Inferior parietal cortex (tissue), 1 donor: ENCODE measurements at regions not wholly inside any gene's neighbourhood (a gene's known extent, or its start where the extent isn't known, plus 50 kb on each side); places are given as distances from the start of the nearest gene placed in this dataset.
A peak's percentile ranks its signal among the peaks of the same experiment; 100 is the strongest.
"Not testable (repeated sequence)": the region's sequence is repeated elsewhere in the genome, so short reads cannot be mapped to it uniquely, and the experiment has no call there.

Experiments used
- DNase-seq: peaks from one replicate; pipeline ENCODE4 v3.0.0-alpha.2; 2016; ENCODE audit errors: extremely low spot score

DNA sequence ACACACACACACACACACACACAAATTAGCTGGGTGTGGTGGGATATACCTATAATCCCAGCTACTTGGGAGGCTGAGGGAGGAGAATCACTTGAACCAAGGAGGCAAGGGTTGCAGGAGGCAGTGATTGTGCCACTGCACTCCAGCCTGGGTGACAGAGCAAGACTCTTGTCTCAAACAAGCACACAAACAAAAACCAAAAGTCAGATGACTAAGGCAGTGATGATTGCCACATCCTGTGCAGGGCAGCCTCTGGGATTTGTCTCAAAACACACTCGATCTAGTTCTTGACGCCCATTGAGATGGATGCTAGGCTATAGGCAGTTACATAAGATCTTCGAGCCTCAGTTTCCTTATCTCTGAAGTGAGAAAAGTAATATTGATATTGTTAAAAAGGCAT, 183.1 kb upstream of the NOTCH2NLA start:
- DNase-seq = not testable (repeated sequence)

DNA sequence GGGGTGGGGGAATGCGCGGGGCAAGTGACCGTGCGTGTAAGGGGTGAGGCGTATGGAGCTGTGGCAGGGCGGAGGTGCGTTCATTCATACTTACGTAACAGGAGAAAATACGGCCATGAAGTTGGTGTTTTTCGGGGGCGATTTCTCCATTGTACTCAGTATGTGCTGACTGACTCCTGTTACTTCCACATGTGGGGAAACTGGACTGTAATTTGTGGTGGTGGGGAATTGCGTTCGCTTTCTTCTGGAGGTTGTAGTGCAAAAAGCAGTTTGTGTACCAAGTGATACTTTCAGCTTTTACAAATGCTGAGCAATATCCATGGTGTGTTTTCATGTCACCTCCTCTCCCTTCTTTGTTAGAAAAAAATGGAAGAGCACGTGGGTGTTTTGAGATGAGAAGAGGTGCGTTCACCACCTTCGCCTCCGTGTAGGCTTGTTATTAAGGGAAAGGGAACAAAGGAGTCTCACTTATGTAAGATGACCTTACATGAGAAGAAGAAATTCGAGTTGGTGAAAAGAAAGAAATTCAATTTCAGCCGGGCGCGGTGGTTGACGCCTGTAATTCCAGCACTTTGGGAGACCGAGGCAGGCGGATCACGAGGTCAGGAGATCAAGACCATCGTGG, 181.1 kb upstream of the NOTCH2NLA start:
- DNase-seq = peak; percentile 70

DNA sequence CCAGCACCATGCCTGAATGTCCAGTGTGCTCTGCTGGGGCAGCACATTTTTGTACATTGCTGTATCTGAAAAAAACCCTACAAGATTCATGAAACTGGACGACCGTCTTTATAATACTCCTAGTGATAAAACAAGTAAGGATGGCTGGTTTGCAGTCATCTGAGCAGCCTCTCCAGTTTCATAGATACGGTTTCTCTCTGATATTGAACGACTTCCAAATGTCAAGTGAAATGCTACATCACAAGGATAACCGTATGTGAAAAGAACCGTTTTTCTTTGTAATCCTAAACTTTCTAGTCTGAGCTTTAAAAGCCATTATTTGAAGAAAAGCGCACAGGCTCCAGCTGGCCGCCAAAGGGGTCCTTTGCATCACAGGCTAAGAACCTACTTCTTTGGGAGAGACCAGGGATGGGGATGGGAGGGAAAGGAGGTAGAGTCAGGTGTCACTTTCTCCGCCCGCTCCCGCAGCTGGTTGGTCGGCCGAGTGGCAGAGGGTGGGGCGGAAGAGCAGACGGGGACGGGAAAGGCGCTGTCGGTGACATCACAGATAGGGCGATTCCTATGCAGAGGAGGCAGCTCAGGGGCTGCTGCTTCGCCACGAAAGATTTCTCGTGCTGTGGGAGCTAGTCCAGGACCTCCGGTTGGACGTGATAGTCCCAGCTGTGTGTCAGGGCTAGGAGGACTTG, 180.4 kb upstream of the NOTCH2NLA start:
- peak; percentile 18 for DNase-seq

DNA sequence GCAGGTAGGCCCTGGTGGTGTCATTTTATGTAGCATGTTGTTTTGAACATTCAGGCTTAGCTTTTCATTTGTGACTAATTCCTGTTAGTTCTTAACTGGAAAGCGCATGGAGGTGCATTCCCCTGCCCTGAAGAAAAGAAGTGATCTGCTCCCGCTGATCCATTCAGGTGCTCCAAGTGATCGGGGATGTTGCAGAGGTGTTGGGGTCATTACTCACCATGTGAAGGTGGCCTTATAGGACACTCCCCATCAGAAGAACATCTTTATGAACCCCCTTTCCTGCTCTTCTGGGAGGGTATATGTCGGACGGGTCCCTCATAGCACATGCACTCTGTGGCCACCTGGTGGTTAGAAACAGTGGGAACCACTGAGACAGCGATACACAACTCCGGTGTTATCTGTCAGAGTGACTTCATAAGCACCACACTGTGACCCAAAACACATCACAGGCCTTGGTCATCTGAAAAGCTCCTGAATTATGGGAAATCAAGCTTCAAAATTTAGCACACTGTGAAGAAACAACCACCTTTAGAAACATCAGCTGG, 172.5 kb upstream of the NOTCH2NLA start:
- DNase-seq = peak; percentile 8

DNA sequence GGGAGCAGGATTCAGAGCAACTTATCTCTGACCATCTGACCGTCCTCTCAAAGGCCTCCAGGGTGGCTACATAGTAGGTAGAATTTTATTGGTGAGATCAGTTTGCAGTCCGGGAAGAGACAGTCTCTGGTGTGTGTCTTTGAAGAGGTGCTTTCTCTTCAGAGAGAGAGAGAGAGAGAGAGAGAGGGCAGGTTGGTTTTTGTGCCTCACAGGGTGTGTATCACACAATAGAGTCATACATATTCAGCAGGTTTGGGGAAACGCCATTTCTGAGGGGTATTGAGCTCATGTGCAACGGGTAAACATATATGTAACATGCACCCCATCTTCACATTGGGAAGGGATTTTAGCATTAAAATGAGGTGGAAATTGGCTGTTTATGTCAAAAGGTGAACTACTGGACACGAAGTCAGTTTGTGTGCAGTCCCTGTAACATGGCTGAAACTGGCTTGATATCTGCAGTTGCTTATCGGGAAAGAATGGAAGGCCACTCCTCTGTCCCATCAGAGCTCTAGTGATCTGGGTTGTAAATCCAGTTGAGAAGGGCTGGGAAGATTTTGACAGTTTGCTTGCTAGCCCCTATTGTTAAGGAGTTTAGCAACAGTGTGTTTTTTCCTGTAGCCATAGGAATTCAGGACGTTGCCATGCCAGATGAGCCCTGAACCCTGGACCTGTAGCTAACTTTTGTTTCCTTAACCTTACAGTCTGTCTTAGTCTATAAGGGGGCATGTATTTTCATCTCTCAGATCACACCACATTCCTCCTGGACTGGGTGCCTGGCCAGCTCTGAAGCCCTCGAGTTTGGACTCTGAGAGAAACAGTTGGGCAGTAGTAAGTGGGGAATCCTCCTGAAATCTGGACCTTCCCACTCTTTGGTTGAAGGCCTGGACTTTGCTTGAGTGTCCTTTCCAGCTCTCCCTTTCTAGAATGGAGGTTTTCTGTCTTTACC, 171.6 kb upstream of the NOTCH2NLA start:
- DNase-seq = not testable (repeated sequence)

DNA sequence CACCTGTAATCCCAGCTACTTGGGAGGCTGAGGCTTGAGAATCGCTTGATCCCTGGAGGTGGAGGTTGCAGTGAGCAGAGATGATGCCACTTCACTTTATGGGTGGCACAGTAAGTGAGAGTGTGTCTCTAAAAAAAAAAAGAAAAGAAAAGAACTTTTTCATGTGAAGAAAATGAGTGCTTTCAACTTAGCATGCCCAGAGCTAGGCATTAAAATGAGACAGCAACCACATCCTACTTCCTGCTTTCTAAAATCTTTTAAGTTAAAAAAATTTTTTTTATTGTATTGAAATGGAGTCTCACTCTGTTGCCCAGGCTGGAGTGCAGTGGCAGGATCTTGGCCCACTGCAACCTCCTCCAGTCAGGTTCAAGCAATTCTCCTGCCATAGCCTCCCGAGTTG, 170.4 kb upstream of the NOTCH2NLA start:
- DNase-seq = not testable (repeated sequence)

DNA sequence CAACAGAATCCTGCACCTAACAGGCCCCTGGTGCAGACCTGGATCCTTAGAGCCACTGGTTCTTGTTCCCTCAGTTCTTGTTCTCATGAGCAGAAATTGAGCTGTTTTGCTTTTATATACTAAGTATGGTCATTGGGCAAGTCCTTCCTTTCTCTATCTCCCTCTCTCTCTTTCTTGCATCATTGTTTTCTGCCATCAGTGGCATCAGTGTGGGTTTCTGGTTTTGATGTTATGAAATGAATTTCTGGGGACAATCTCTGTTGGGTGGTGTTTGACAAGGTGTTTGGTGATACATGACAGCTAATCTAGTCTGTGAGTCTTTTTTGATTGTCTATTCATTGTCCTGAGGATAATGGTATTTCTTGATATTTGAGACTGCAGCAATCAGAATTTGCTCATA, 168.0 kb upstream of the NOTCH2NLA start:
- DNase-seq = not testable (repeated sequence)

DNA sequence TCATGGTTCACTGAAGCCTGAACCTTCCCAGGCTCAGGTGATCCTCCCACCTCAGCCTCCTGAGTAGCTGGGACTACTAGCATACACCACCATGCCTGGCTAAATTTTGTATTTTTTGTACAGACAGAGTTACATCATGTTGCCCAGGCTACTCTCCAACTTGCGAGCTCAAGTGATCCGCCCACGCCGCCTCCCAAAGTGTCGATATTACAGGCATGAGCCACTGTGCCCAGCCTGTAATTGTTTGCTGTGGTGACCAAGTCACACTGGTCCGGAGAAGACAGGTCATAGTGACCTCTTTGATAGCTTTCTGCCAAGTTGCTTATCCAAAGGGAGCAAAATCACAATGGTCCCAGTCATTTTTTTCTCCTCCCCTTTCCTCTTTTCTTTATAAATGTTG, 167.4 kb upstream of the NOTCH2NLA start:
- not testable (repeated sequence) for DNase-seq

DNA sequence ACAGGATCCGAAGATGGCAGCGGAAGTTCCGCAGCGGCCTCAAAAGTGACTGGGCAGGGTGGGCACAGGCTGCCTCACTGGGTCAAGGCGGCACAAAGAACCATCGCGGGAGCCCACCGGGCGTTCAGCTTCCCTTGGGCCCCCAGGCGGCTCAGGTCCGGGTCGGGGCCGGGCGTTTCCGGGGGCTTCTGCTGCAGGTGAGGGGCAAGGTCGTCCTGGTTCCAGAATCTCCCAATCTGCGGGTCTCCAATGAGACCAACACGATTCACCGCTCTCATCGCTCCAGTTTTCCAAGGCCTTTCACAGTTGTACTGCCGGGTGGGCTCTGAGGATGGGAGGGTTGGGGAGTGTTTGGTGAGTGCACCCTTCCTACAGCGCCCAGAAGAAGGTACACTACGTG, 165.0 kb upstream of the NOTCH2NLA start:
- DNase-seq = not testable (repeated sequence)

DNA sequence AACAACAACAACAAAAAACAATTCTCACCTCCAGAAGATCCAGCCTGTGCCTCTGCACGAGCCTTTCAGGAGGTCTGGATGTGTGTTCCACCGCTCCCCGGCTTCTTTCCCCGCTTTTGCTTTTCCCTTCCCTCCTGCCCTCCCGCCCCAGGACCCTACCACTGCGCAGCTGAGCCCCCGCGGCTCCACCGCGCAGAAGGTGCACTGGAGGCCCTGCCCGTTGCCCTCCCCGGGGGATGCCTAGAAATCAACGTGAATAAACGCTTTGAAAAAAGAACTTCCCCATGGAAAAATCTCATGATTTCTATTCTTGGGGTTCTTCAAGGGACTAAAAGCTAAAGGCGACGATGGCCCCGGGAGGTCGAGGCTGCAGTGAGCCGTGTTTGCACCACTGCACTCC, 164.3 kb upstream of the NOTCH2NLA start:
- DNase-seq = not testable (repeated sequence)

DNA sequence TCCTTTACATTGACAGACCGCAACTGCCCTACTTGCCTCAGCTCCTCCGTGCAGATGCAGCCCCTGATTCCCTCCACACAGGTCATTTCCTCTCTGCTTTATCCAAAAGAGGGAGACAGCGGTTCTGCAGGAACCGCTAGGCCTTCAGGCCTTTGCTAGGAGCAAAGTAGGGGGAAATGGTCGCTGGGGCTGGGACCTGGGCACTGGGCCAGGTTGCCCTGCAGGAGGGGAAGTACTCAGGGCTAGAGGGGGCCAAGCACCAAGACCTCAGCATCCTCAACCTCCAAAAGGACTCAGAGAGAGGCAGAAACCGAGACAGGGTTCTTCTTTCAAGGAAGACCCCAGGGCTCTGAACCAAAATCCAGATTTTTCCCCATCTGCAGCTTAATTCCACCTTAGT, 160.4 kb upstream of the NOTCH2NLA start:
- not testable (repeated sequence) for DNase-seq

DNA sequence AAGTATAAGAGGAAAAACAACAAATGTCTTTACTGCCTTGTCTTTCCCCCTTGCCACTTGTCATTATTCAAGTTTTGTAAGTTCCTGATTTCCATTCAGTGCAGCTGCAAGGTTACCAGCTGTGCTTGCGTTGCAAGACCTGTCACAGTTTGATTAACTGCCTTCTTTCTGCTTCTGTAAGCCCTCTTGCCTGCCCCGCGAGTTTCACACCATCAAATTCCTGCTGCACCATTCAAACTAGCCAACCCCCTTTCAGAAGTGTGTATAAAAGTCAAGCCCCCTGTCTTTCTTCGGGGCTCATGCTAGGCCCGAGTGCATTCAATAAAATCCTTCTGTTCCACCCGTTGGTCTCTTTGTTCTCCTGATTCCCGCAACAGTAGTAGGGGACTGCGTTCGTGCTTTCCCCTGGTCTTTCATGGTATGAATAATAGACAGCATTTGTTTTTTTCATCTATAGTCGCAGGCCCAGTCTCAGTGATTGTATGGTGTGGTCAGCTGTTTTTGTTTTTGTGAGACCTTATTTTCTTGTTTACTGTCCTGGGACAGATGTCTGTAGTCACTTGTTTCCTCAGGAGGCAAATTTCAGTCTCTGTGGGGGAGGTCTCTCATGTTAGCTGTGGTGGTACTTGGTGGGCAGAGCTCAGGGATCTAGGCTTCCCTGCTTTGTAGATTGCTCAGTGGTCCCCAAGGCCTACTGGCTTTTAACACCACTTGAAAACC, 159.1 kb upstream of the NOTCH2NLA start:
- not testable (repeated sequence) for DNase-seq

DNA sequence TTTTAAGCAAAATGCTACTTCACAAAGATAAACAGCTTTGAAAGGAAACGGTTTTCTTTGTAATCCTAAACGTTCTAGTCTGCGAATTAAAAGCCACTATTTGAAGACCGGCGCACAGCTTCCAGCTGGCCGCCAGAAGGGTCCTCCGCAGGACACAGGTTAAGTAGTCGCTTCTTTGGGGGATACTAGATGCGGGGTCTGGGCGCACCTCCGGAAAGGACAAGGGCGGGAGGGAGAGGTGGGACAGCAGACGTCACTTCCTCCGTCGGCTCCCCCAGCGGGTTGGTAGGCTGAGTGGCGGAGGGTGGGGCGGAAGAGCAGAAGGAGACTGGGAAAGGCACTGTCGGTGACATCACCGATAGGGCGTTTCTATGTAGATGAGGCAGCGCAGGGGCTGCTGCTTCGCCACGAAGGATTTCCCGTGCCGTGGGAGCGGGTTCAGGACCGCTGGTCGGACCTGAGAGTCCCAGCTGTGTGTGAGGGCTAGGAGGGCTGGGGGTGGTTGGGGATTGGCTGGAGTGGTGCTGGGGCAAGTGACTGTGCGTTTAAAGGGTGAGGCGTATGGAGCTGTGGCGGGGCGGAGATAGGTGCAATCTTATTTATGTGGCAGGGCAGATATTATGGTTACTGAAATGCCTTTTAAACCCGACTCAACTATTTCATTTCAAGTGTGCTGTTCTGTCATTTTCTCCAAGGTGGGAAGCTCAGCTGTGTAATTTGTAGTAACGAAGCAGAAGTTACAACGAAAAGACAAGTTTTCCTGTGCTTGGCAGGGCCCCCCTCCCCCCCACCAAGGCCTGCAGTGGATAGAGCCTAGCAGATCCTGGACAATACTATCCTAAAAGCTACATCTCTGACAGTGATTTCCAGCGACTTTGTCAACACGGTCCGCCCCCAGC, 158.3 kb upstream of the NOTCH2NLA start:
- DNase-seq = peak; percentile 87

DNA sequence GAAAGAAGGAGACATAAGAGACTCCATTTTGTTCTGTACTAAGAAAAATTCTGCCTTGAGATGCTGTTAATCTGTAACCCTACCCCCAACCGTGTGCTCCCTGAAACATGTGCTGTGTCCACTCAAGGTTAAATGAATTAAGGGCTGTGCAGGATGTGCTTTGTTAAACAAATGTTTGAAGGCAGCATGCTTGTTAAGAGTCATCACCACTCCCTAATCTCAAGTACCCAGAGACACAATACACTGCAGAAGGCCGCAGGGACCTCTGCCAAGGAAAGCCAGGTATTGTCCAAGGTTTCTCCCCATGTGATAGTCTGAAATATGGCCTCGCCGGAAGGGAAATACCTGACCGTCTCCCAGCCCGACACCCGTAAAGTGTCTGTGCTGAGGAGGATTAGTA, 152.4 kb upstream of the NOTCH2NLA start:
- not testable (repeated sequence) for DNase-seq

DNA sequence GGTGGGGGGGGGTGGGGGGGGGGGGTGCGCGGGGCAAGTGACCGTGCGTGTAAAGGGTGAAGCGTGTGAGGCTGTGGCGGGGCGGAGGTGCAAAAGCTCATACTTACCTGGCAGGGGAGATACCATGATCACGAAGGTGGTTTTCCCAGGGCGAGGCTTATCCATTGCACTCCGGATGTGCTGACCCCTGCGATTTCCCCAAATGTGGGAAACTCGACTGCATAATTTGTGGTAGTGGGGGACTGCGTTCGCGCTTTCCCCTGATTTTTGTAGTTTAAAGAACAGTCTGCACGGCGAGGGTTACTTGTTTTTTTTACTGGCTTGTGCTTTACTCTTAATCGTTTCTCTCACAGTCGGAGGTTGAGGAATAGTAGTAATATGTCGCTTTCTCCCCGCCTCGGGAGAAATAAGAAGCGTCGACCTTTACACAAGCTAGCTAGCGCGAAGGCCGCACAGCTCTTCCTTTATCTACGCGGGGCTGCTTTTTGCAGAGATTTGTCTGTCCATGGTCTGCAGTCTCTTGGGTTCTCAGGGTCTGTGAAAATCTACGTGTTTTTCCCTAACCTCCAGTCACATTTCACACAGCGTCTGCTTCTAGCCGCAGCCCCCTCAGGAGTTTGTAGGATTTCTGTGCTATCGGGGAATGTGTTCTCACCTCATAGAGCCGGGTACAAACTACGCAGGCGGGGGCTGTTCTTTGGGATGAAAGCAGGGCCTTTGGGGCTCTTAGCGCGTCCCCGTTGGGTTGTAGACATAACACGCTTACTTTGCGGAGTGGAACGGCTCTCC, 148.1 kb upstream of the NOTCH2NLA start:
- peak; percentile 87 for DNase-seq

DNA sequence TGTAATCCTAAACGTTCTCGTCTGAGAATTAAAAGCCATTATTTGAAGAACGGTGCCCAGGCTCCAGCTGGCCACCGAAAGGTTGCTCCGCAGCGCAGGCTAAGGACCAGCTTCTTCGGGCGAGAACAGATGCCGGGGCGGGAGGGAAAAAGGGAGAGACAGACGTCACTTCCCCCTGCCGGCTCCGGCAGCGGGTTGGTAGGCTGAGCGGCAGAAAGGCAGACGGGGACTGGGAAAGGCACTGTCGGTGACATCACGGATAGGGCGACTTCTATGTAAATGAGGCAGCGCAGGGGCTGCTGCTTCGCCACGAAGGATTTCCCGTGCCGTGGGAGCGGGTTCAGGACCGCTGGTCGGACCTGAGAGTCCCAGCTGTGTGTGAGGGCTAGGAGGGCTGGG, 147.5 kb upstream of the NOTCH2NLA start:
- DNase-seq = peak; percentile 73

DNA sequence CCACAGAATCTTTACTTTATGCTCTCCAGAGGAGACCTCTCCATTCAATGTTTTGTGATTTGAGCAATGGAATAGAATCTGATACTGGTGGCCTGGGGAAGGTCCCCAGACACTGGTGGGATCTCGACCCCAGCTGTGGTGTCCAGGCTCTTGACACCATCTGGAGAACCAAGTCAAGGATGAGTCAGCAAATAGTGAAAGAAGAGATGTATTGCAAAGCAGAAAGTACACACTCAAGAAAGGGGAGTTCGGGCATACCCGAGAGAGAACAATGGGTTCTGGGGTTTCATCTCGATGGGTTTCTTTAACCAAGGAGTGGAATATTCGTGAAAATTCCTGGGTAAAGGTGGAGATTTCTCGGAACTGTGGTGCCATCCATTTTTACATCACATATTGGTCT, 146.3 kb upstream of the NOTCH2NLA start:
- not testable (repeated sequence) for DNase-seq

DNA sequence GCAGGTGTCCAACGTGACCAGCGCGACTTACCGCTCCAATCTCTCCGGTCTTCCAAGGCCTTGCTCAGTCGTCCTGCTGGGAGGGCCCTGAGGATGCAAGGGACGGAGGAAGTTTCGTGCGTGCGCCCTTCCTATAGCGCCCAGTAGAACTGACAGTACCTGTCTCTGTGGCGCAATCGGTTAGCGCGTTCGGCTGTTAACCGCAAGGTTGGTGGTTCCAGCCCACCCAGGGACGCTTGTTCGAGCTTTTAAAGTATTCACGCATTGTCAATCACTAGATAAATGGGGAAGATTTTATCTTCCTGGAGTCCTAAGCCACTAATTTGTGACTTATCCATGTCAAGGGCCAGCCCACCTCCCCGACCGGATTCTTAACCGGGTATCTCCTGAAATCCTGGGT, 141.1 kb upstream of the NOTCH2NLA start:
- DNase-seq = peak; percentile 38

DNA sequence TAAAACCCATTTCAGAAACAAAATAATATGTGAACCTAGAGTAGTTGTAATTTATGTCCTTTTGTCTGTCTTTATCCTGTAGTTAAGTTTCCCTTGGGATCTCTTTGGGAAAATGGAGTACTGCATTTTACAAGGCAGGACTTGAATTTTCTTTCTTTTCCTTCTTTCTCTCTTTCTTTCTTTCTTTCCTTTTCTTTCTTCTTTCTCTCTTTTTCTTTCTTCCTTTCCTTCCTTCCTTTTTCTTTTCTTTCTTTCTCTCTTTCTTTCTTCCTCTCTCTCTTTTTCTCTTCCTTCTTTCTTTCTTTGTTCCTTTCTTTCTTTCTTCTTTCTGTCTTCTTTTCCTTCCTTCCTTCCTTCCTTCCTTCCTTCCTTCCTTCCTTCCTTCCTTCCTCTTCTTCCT, 126.6 kb upstream of the NOTCH2NLA start:
- DNase-seq = not testable (repeated sequence)

DNA sequence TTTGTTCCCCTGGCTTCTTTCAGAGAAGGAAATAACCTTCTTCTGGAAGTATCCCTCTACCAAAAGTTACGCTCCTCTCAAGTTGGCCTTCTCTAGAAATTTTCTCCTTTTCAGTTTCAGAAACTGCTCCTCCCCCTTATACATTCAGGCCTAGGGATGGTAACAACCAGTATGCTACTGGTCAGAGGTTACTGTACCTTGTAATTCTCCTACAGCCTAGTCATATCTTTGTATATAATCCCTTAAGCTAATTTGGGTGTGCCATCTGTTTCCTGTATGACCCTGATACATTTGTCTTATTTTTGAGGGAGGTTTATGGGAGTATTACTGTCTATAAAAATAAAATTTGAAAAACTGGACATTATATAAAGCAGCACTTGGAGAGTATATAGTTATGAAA, 98.0 kb upstream of the NOTCH2NLA start:
- DNase-seq = not testable (repeated sequence)
